ENCODE measurements at regions not wholly inside any gene's neighbourhood (a gene's known extent, or its start where the extent isn't known, plus 50 kb on each side); places are given as distances from the start of the nearest gene placed in this dataset.

GRCh38 chr4:77445823-77446222 is 159.8 kb upstream of the CXCL13 start:
- no peak for TF ChIP-seq CTCF (optimal IDR thresholded peaks at IDR 0.05 in 1 of 3, IDR thresholded peaks at IDR 0.05 in 1 of 3, conservative IDR thresholded peaks at IDR 0.05 in 1 of 3; ENCODE audit: extremely low read depth in 1 of 3, insufficient read depth in 2 of 3, low read length in 3 of 3)
- TF ChIP-seq EZH2 (IDR thresholded peaks at IDR 0.05; ENCODE audit: low read length) = no peak
